ENCODE measurements at regions not wholly inside any gene's neighbourhood (a gene's known extent, or its start where the extent isn't known, plus 50 kb on each side); places are given as distances from the start of the nearest gene placed in this dataset.

GRCh38 chr4:164357957-164358356 is 396.0 kb upstream of the SMIM31 start:
- no peak for DNase-seq

GRCh38 chr4:164358400-164358799 is 395.5 kb upstream of the SMIM31 start:
- DNase-seq: no peak

- no peak for DNase-seq
These were observed 394.1 kb upstream of the SMIM31 start for GRCh38 chr4:164359881-164360280.

GRCh38 chr4:164368894-164369293 is 385.0 kb upstream of the SMIM31 start:
- DNase-seq: no peak

- no peak for DNase-seq
These were observed 380.9 kb upstream of the SMIM31 start for GRCh38 chr4:164373021-164373420.

GRCh38 chr4:164377277-164377676 is 376.7 kb upstream of the SMIM31 start:
- DNase-seq: no peak

GRCh38 chr4:164378361-164378760 is 375.6 kb upstream of the SMIM31 start:
- no peak for DNase-seq

- DNase-seq: no peak
These were observed 374.2 kb upstream of the SMIM31 start for GRCh38 chr4:164379694-164380093.

GRCh38 chr4:164381859-164382258 is 372.1 kb upstream of the SMIM31 start:
- DNase-seq: no peak

GRCh38 chr4:164383058-164383357 is 370.9 kb upstream of the SMIM31 start:
- no peak for DNase-seq

- peak; percentile 1 for DNase-seq
These were observed 370.3 kb upstream of the SMIM31 start for GRCh38 chr4:164383358-164384220.

- DNase-seq: no peak
These were observed 369.5 kb upstream of the SMIM31 start for GRCh38 chr4:164384416-164384815.

- DNase-seq: no peak
These were observed 357.5 kb upstream of the SMIM31 start for GRCh38 chr4:164396439-164396838.

GRCh38 chr4:164402554-164402953 is 351.4 kb upstream of the SMIM31 start:
- no peak for DNase-seq

- no peak for DNase-seq
These were observed 348.2 kb upstream of the SMIM31 start for GRCh38 chr4:164405774-164406173.

GRCh38 chr4:164408831-164409230 is 345.1 kb upstream of the SMIM31 start:
- DNase-seq: no peak

GRCh38 chr4:164410401-164410800 is 343.5 kb upstream of the SMIM31 start:
- no peak for DNase-seq

- DNase-seq: no peak
These were observed 341.7 kb upstream of the SMIM31 start for GRCh38 chr4:164412246-164412645.

GRCh38 chr4:164413743-164414142 is 340.2 kb upstream of the SMIM31 start:
- no peak for DNase-seq

GRCh38 chr4:164423819-164424218 is 330.1 kb upstream of the SMIM31 start:
- no peak for DNase-seq

- no peak for DNase-seq
These were observed 329.1 kb upstream of the SMIM31 start for GRCh38 chr4:164424846-164425245.

- no peak for DNase-seq
These were observed 325.4 kb upstream of the SMIM31 start for GRCh38 chr4:164428561-164428960.

- DNase-seq: no peak
These were observed 315.6 kb upstream of the SMIM31 start for GRCh38 chr4:164438321-164438720.

GRCh38 chr4:164439037-164439436 is 314.9 kb upstream of the SMIM31 start:
- DNase-seq: no peak

- no peak for DNase-seq
These were observed 313.7 kb upstream of the SMIM31 start for GRCh38 chr4:164440199-164440598.

All from hematopoietic multipotent progenitor cell treated with erythropoietin and hydrocortisone succinate and interleukin-3 and kit ligand, for 6 days (in vitro differentiated cells).